ENCODE measurements at regions not wholly inside any gene's neighbourhood (a gene's known extent, or its start where the extent isn't known, plus 50 kb on each side); places are given as distances from the start of the nearest gene placed in this dataset.

DNA sequence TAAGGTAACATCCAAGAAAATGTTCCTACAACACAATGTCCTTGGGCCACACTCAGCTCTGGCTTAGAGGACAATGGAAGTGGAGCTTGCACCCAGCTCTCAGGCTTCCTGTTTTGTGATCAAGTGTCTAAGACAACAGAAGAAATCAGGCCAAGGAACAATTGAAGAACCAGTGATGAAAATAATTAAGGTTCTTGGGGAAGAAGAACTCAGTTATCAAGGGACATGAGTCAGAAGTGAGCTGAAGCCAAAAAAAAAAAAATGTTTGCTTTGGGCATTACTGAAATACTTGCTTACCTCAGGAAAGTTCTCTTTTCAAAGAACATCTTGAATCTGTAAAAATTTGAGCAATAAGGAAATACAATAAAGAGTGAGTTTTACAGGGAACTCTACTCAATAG lies 299.0 kb downstream of the FBXO15 start:
- ATAC-seq = peak; percentile 46; the same call in 2 of the 3 replicates

DNA sequence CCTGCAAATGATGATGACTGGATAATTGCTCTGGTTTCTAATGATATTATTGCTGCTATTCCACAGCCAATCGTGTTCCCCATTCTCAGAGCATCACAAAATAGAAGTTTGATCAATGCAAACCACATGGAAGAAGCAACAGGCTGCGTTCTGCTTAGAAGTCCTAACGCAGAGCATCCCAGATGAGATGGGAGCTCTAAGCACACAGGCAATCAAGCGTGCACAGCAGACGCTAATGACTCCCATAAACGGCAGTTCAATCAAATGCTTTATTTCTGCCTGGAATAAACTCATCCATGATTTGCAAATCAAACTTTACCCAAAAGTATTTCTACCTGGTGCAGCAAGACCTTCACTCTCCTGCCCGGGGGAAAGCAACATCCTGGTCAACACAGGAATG lies 304.2 kb downstream of the FBXO15 start:
- no peak for TF ChIP-seq CSDC2 (CRISPR knock-in tag; IDR thresholded peaks at IDR 0.05)
- no peak for TF ChIP-seq POU6F1 (CRISPR knock-in tag; IDR thresholded peaks at IDR 0.05; ENCODE audit: borderline replicate concordance, low read depth)
- TF ChIP-seq OSR1 (CRISPR knock-in tag; IDR thresholded peaks at IDR 0.05) = no peak
- no peak for TF ChIP-seq ZFP30 (CRISPR knock-in tag; IDR thresholded peaks at IDR 0.05)
- no peak for TF ChIP-seq TSHZ2 (CRISPR knock-in tag; IDR thresholded peaks at IDR 0.05)
- TF ChIP-seq ZNF8 (CRISPR knock-in tag; IDR thresholded peaks at IDR 0.05) = no peak
- TF ChIP-seq ZFP3 (CRISPR knock-in tag; IDR thresholded peaks at IDR 0.05) = no peak
- TF ChIP-seq ZNF565 (CRISPR knock-in tag; conservative IDR thresholded peaks at IDR 0.05; ENCODE audit: low read depth) = no peak
- no peak for TF ChIP-seq ZC3H10 (CRISPR knock-in tag; IDR thresholded peaks at IDR 0.05)
- TF ChIP-seq GLIS3 (CRISPR knock-in tag; IDR thresholded peaks at IDR 0.05) = no peak
- peak; percentile 21; the same call in 1 of the 3 replicates for ATAC-seq

More for the DNA sequence above, 299.0 kb downstream of the FBXO15 start:
- no peak for TF ChIP-seq SNAI2 (CRISPR knock-in tag; IDR thresholded peaks at IDR 0.05)
- TF ChIP-seq TOX (CRISPR knock-in tag; IDR thresholded peaks at IDR 0.05; ENCODE audit: borderline replicate concordance) = no peak
- no peak for TF ChIP-seq POU6F1 (CRISPR knock-in tag; IDR thresholded peaks at IDR 0.05; ENCODE audit: borderline replicate concordance, low read depth)
- TF ChIP-seq CREB5 (CRISPR knock-in tag; IDR thresholded peaks at IDR 0.05; ENCODE audit: low read depth) = no peak
- TF ChIP-seq ZNF70 (CRISPR knock-in tag; IDR thresholded peaks at IDR 0.05) = no peak
- no peak for TF ChIP-seq OSR1 (CRISPR knock-in tag; IDR thresholded peaks at IDR 0.05)
- TF ChIP-seq BACH2 (CRISPR knock-in tag; IDR thresholded peaks at IDR 0.05; ENCODE audit: borderline replicate concordance) = no peak
- TF ChIP-seq ARNTL (CRISPR knock-in tag; IDR thresholded peaks at IDR 0.05; ENCODE audit: borderline replicate concordance, low read depth) = no peak
- TF ChIP-seq PPARA (CRISPR knock-in tag; IDR thresholded peaks at IDR 0.05; ENCODE audit: borderline replicate concordance) = no peak
- no peak for TF ChIP-seq ESRRG (CRISPR knock-in tag; IDR thresholded peaks at IDR 0.05)
- no peak for TF ChIP-seq CSDC2 (CRISPR knock-in tag; IDR thresholded peaks at IDR 0.05)
- no peak for TF ChIP-seq RARB (CRISPR knock-in tag; IDR thresholded peaks at IDR 0.05)
- no peak for TF ChIP-seq TCF4 (CRISPR knock-in tag; IDR thresholded peaks at IDR 0.05; ENCODE audit: borderline replicate concordance)
- TF ChIP-seq TSHZ2 (CRISPR knock-in tag; IDR thresholded peaks at IDR 0.05) = no peak
- TF ChIP-seq ZC3H10 (CRISPR knock-in tag; IDR thresholded peaks at IDR 0.05) = no peak
- no peak for TF ChIP-seq ISL1 (CRISPR knock-in tag; IDR thresholded peaks at IDR 0.05)
- TF ChIP-seq GLIS3 (CRISPR knock-in tag; IDR thresholded peaks at IDR 0.05) = no peak
- TF ChIP-seq ZFP30 (CRISPR knock-in tag; IDR thresholded peaks at IDR 0.05) = no peak
